HFF-Myc (cell line): ENCODE measurements at regions not wholly inside any gene's neighbourhood (a gene's known extent, or its start where the extent isn't known, plus 50 kb on each side); places are given as distances from the start of the nearest gene placed in this dataset.
"Not testable (repeated sequence)": the region's sequence is repeated elsewhere in the genome, so short reads cannot be mapped to it uniquely, and the experiment has no call there.

Experiments
- DNase-seq: peaks from one replicate; pipeline ENCODE4 v3.0.0-alpha.2; 2011; ENCODE audit warnings: low read depth; ENCODE audit errors: extremely low read depth
- H3K4me3 ChIP-seq: replicated peaks from 2 replicates; pipeline ENCODE4 v1.5.1; 2011; ENCODE audit warnings: low read depth, mild to moderate bottlenecking, control low read depth, low read length
- CTCF ChIP-seq: IDR thresholded peaks from 2 replicates; pipeline ENCODE4 v1.5.1; 2012; ENCODE audit warnings: mild to moderate bottlenecking, low read depth, low read length, control low read depth; ENCODE audit errors: missing control alignments

GRCh38 chr17:45554479-45554878 is 64.0 kb upstream of the PLEKHM1 start:
- not testable (repeated sequence) for DNase-seq, H3K4me3 ChIP-seq

- DNase-seq, H3K4me3 ChIP-seq: not testable (repeated sequence)
Measured at GRCh38 chr17:45558821-45559220, 68.3 kb upstream of the PLEKHM1 start.

- not testable (repeated sequence) for H3K4me3 ChIP-seq, DNase-seq
Measured at GRCh38 chr17:45562868-45563267, 72.3 kb upstream of the PLEKHM1 start.

GRCh38 chr17:45563283-45563682 is 72.8 kb upstream of the PLEKHM1 start:
- H3K4me3 ChIP-seq, DNase-seq: not testable (repeated sequence)

GRCh38 chr17:45568275-45568674 is 77.8 kb upstream of the PLEKHM1 start:
- H3K4me3 ChIP-seq, DNase-seq: not testable (repeated sequence)

GRCh38 chr17:45573326-45573725 is 82.8 kb upstream of the PLEKHM1 start:
- DNase-seq, H3K4me3 ChIP-seq: not testable (repeated sequence)

- no peak for DNase-seq
- TF ChIP-seq CTCF, result no peak
- H3K4me3 ChIP-seq, result no peak overlapping the region
Measured at GRCh38 chr17:45573924-45574770, 83.6 kb upstream of the PLEKHM1 start.

- TF ChIP-seq CTCF, result no peak
Measured at GRCh38 chr17:45575126-45575885, 84.8 kb upstream of the PLEKHM1 start.

GRCh38 chr17:45576527-45577307 is 86.2 kb upstream of the PLEKHM1 start:
- DNase-seq, H3K4me3 ChIP-seq: not testable (repeated sequence)

More at GRCh38 chr17:45575126-45575885, 84.8 kb upstream of the PLEKHM1 start:
- H3K4me3 ChIP-seq, result no peak overlapping the region
- no peak for DNase-seq

- TF ChIP-seq CTCF, result no peak
- no peak overlapping the region for H3K4me3 ChIP-seq
- DNase-seq, result no peak
Measured at GRCh38 chr17:45577571-45578279, 87.2 kb upstream of the PLEKHM1 start.
